ENCODE measurements at regions not wholly inside any gene's neighbourhood (a gene's known extent, or its start where the extent isn't known, plus 50 kb on each side); places are given as distances from the start of the nearest gene placed in this dataset.

- TF ChIP-seq CTCF (IDR thresholded peaks at IDR 0.05): no peak
- no peak for TF ChIP-seq POLR2AphosphoS5 (IDR thresholded peaks at IDR 0.05)
- no peak for TF ChIP-seq POLR2A (IDR thresholded peaks at IDR 0.05)
Observed at GRCh38 chr11:38060920-38061319, 1462.9 kb upstream of the RAG2 start.
